GM18505 (cell line): ENCODE measurements at regions not wholly inside any gene's neighbourhood (a gene's known extent, or its start where the extent isn't known, plus 50 kb on each side); places are given as distances from the start of the nearest gene placed in this dataset.
"Not testable (repeated sequence)": the region's sequence is repeated elsewhere in the genome, so short reads cannot be mapped to it uniquely, and the experiment has no call there.

ENCODE experiments used
- ATAC-seq: cut with Tn5 transposase; IDR thresholded peaks from one replicate; pipeline ENCODE4 v1.9.1; 2021; ENCODE audit not compliant: unreplicated experiment

DNA sequence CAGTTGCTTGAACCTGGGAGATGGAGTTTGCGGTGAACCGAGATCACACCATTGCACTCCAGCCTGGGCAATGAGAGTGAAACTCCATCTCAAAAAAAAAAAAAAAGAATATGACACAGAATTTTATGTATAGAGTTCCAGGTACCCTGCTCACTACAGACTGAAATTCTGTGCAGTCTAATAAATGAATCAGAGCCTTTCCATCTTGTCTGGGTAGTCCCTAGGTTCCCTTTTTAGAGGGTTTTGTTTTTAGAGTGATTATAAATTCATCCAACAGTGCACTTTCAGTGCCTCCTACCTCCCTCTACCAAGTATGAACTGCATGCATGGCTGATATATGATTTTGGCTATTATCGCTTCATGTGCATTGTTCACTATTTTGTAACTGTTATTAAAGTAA lies 107.9 kb upstream of the FBXO28 start:
- ATAC-seq, result not testable (repeated sequence)

DNA sequence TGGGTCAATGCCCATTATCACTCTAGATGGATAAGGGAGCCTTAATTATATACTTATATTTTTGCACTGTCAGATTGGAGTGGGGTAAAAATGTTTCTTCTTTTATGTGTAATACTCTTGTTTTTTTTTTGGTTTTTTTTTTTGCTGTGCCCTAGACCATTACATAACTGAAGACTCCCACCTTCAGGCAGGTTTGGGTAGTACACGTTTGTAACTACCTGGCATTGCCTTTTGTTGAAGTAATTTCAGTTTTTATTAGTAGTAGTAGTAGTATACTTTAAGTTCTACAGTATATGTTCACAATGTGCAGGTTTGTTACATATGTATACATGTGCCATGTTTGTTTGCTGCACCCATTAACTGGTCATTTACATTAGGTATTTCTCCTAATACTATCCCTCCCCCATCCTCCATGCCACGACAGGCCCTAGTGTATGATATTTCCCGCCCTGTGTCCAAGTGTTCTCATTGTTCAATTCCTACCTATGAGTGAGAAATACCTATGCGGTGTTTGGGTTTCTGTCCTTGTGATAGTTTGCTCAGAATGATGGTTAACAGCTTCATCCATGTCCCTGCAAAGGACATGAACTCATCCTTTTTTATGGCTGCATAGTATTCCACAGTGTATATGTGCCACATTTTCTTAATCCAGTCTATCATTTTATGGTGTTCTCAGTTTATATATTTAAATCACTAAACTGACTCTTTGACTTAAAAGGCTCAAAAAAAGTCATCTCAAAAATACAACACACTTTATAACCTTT lies 109.2 kb upstream of the FBXO28 start:
- ATAC-seq, result not testable (repeated sequence)

DNA sequence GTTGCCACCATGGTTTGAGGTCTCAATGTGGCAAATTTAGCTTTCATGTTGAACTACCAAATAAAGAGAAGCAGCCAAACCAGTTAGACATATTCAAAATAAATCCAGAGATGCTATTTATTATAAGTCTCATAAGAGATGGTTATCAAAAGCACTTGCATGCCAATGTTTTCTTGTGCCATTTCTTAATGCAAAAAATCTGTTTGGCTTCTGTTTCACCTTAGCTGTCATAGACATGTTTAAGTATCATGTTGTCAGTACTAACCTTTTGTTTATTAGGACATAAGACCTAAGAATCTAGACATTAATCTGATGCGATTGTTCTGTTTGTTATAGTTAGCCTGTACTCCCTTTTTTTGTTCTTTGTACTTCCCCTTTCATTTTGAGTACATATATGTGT lies 110.0 kb upstream of the FBXO28 start:
- ATAC-seq, result not testable (repeated sequence)

DNA sequence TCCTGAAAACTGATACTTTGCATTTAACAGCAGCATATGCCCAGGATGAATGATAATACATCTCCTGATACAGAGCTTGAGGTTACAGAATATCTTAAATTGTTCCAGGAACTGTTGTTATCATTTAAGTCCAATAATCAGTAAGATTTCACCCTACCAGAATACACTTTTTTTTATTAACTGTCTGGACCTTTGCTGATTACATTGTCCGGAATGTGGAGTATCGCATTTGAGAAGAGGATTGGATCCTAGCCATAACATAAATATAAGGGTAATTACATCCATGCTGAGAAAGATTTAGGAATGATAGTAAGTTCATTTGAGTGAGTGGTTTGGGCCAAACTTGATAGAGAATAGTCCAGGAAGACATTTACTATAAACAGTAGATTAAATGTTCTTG lies 112.2 kb upstream of the FBXO28 start:
- not testable (repeated sequence) for ATAC-seq

DNA sequence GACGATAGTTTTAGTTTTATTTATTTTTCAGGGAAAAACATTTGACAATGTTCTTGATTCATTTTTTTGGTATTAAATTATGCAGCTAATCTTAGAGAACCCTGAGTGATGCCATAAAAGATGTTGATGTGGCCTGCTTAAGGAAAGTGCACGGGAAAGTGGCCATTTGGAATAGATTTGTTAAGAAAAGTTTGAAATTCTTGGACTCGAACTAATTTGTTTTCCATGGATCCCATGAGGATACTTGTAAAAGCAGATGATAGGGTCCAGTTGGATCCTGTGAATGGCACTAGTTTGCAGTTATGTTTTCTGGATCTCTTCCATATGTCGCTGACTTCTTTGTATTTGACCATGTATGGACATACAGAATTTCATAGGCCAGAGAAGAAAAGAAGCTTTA lies 114.2 kb upstream of the FBXO28 start:
- ATAC-seq, result not testable (repeated sequence)

DNA sequence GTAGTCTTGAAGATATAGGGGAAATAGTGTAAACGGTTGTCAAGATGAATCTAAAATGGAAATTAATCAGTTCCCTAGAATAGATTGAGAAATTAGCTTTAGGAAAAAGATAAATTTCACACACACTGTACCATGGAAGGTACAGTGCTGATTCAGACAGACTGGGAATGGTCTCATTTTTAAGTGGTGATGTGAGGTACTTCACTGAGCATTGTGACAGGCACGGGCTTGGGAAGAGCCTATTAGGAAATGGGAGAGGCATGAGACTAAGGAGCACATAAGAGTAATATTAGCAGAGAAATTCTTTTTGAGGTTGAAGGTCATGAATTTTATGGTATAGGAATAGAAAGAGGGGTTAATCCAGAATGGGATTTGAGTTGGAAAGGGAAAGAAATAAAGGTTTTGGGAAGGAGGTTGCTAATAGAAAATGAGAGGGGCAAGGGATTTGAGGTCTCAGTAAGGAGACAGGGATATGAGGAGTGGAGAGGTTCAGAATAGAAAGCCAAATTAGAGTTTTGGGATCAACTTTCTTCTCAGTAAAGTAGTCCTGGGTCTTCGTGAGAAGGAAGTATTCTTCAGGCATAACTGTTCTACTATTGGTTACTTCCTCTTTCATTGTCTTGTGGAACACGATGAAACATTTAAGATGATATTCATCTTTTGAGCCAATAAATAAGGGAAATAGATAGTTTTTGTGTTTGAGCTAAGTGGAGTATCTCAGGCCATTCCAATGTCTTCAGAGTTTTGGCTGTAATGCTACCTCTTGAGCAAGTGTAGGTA lies 115.0 kb upstream of the FBXO28 start:
- ATAC-seq, result not testable (repeated sequence)

DNA sequence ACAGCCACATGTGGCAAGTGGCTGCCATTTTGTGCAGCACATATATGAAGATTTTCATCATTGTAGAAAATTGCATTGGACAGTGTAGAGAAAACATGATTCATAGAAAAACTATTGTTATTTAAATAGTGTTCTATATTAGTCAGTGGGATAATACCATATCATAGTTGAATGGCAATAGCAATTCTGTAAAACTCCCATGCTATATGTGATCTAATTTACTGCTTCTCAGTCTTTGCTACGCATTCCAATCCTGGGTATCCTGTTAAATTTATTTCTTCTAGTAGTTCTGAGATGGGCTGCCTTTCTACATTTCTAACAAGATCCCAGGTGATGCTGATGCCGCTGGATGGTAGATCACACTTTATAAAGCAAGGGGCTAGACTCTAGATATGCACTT lies 117.5 kb upstream of the FBXO28 start:
- ATAC-seq, result not testable (repeated sequence)

DNA sequence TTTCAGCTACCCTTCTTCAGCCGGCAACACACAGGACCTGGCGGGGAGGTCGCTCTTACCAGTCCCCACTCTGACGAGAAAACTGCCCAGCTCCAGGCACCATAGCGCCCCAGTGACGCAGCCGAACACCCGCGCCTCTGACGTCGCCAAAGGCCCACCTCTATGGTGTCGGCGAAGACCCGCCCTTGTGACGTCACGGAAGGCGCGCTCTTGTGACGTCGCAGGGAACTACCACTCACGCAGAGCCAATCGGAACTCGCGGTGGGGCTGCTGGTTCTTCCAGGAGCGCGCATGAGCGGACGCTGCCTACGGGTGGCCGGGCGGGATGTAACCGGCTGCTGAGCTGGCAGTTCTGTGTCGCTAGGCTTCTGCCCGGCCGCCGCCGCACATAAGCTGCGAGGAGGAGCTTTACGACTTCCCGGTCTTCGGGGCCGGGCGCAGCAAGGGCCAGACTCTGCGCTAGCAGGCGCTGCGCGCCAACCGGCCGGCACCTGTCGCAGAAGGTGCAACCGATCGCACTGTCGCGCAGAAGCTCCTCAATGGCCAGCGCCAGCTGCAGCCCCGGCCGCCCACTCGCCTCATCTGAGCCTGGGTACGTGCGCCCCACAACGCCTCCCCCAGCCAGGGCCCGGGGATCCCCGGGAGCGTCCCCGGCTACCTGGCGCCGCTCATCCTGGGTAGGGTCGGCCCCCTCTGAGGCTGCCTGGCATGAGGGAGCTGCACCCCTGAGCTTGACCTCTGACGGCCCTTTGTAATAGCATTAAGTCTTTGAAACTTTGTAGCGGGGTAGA lies 121.3 kb upstream of the FBXO28 start:
- peak; percentile 100 for ATAC-seq

DNA sequence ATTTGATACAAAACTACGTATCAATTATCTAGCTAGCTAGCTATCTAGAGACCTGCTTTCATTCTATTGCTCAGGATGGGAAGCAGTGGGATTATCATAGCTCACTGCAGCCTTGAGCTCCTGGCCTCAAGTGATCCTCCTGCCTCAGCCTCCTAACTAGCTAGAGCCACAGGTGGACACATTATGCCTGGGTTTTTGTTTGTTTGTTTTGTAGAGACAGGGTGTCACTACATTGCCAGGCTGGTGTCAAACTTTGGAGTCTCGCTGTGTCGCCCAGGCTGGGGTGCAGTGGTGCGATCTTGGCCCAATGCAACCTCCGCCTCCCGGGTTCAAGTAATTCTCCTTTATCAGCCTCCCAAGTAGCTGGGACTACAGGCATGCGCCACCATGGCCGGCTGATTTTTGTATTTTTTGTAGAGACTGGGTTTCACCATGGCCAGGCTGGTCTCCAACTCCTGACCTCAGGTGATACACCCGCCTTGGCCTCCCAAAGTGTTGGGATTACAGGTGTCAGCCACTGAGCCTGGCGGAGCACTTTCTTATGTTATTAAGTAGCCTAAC lies 122.5 kb upstream of the FBXO28 start:
- ATAC-seq, result not testable (repeated sequence)

DNA sequence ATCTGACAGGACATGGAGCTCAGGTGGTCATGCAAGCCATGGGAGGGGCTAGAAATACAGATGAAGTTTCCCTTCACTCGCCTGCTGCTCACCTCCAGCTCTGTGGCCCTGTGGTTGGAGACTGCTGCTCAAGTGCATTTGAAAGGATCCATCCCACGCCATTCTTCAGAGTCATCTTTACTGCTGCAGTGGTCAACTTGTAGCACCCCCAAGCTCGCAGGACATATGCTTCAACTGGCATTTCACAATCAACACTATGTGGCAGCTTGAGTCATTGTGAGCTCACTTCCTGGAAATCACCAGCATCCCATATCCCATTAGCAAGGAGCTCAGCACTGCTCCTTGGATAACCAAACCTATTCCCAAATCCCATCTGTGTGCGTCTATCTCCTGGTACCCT lies 116.2 kb upstream of the TP53BP2 start:
- not testable (repeated sequence) for ATAC-seq

DNA sequence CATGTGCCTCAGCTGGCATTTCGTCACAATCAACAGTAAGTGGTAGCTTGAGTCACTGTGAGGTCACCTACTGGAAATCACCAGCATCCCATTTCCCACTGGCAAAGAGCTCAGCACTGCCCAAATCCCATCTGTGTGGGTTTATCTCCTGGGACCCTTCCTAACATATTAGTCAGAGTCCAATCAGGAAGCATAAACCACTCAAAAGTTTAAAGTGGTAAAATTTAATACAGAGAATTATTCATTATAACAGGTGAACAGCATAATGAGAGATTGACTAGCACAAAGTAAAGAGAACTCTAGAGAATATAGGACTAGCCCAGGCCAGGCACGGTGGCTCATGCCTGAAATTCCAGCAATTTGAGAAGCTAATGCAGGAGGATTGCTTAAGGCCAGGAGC lies 107.1 kb upstream of the TP53BP2 start:
- ATAC-seq, result not testable (repeated sequence)

DNA sequence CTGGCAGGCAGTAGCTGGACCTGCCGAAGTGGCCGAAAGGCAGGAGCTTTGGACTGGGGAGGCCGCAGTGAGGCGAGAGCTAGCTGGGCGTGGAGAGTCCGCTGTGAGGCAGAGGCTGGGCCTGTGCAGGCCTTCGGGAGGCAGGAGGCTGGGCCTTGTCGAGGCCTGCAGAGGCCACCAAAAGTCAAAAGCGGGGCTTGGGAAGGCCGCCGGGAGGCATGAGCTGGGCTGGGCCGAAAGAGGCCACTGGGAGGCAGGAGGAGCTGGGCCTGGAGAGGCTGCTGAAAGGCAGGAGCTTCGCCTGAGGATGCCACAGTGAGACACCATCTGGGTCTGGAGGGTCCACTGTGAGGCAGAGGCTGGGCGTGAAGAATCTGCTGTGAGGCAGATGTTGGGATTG lies 105.8 kb upstream of the TP53BP2 start:
- ATAC-seq, result not testable (repeated sequence)

DNA sequence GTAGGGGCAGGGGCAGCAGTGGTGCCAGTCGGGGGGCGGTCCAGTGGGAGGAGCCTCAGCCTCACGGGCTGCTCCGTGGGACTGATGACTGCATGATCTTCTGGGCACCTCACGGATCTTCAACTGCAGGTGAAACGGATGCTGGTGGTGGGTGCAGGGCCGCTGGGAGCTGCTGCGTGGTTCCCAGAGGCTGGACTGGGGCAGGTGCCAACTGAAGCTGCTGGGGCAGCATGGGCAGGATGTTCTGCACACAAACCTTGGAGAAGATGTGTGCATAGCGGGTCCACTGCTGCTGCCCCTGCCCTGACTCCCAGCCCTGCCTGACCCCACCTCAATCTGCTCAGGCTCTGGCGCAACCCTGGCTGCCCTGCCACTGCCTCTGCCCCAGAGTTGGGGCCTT lies 104.2 kb upstream of the TP53BP2 start:
- ATAC-seq, result not testable (repeated sequence)

DNA sequence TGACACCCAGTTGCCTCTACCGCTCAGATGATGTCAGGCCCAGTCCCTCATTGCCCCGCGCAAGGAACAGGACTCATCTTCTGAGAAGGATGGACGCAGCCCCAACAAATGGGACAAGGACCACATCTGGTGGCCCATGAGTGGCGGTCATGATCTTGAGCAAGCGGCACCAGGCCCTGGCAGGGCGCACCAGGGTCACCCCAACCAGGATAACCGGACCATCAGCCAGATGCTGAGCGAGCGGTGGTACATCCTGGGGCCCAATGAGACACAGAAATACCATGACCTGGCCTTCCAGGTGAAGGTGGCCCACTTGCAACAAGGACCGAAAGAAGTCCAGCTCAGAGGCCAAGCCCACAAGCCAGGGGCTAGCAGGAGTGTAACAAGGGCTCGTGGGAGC lies 102.3 kb upstream of the TP53BP2 start:
- ATAC-seq, result not testable (repeated sequence)

DNA sequence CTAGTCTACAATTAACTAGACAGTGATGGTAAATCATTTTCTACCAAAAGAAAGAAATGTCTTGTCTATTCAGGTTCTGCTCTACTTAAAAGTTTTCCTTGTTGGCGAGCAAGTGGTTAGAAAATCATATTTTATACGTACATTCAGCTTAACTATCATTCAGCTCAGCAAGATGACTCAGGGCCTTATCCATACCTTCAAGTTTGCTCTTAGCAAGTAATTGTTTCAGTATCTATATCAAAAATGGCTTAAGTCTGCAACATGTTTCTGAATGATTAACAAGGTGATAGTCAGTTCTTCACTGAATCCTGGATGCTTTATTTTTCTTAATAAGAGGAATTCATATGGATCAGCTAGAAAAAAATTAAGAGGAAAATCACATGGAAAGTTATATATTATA lies 90.8 kb upstream of the TP53BP2 start:
- not testable (repeated sequence) for ATAC-seq

DNA sequence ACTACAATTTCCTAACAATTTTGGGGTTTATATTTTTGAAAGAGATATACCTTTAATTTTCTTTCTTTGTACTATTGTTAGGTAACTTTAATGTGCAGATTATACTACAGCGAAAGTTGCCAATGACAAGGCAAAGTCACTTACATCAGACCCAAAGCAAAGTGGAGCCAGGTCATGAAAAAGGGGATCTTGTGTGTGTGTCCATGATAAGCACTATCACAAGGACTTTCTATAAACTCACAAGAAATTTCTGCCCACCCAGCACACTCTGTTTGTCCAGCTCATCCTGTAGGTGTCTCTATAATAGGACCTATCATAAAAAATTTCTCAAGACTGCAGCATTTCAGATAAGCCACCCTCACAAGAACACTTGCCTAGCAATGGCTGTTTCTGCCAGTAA lies 85.7 kb upstream of the TP53BP2 start:
- ATAC-seq, result not testable (repeated sequence)

DNA sequence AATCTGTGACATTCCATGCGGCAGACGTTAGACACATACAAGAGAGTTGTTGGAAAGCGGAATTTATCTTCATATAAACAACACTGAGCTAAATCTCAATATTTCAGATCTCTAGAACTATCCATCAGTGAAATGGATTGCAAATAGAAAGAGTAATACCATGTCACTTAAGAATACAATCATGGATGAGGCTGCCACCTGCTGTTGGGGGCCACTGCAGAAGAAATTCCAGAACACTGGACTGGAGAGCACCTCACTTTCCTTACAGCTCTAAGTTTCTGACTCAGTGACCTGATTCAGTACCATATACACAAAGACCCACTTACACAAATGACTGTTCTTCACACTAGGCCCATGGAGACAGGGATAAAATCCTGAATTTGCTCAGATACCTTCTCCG lies 75.1 kb upstream of the TP53BP2 start:
- ATAC-seq, result not testable (repeated sequence)

DNA sequence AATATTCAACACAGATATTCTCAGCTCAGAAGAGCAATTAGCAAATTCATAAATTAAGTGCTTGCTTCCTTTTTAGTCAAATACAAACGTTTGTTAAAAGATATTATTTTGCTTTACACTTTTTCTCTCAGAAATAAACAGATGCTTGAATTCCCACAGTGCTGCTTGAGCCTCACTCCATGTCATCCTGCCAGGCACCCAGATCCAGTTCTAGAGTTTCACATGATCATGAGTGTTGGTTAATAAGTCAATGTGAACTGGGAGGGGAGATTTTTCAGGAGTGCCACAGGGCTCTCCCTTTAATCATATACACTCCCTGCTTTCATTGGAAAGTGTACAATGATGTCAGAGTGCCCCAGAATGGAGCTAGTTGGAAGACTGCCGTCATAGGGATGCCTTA lies 69.7 kb upstream of the TP53BP2 start:
- ATAC-seq, result not testable (repeated sequence)

DNA sequence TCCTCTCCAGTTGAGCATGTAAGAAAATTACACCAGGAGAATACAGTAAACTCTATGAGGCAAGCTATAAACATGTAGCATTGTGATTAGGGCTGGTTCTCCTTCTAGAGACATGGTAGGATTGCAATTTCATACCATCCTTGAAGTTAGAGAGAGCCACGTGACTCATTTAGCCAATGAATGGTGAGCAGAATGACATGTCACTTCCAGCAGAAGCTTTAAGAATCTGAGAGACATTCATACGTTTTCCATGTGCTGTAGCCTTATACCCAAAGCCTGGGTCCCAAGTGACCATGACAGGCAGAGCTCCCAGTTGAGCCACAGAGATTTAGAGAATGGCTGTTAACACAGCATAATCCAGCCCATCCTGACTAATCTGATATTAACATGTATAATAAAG lies 68.0 kb upstream of the TP53BP2 start:
- not testable (repeated sequence) for ATAC-seq

DNA sequence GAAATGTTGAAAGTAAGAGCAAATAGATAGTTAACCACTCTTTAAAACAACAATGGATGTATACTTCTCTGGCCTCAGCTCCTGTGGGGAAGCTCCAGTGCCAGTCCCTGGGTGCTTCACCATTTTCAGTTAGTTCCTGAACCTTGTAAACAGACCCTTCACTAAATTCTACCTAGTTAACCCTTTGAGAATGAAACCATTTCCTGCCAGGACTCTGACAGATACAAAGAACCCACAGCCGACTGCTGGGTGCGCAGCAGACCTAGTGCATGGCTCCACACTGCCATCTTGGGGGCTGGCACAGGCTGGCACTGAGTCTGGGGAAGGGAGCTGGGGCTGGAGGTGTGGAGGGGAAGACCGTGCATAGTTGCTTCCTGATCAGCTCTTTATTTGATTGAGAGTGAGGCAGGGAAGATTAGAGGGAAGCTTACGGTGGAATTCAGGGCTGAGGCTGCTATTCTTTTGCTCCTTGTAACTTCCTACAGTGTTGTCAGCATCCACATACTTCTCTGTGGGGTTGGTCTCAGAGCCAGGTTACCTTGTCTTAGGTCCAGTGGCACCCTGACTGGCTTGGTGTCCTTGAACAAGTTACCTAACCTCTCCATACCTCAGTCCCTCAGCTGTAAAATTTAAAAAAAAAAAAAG lies 62.3 kb upstream of the TP53BP2 start:
- ATAC-seq, result not testable (repeated sequence)
